ENCODE measurements at regions not wholly inside any gene's neighbourhood (a gene's known extent, or its start where the extent isn't known, plus 50 kb on each side); places are given as distances from the start of the nearest gene placed in this dataset.
"Not testable (repeated sequence)": the region's sequence is repeated elsewhere in the genome, so short reads cannot be mapped to it uniquely, and the experiment has no call there.

GRCh38 chr22:26773054-26773453 is 115.7 kb downstream of the MIAT start:
- not testable (repeated sequence) for H3K9me3 ChIP-seq (replicated peaks; ENCODE audit: low read length); H3K4me2 ChIP-seq (ENCODE audit: low read length); H3K9ac ChIP-seq (ENCODE audit: low read depth, low read length); H3K27me3 ChIP-seq (ENCODE audit: control insufficient read depth, insufficient read depth, low read length); H3K4me1 ChIP-seq (ENCODE audit: control insufficient read depth, insufficient read depth, low read length); H3K36me3 ChIP-seq (ENCODE audit: insufficient read depth, low read length); H3K4me3 ChIP-seq (ENCODE audit: low read length)

- no peak overlapping the region for H3K4me3 ChIP-seq (ENCODE audit: low read length)
- H3K36me3 ChIP-seq (ENCODE audit: insufficient read depth, low read length), result peaks cover 10% of the 10 kb centered on the region
- peaks cover 2% of the 10 kb centered on the region for H3K4me1 ChIP-seq (ENCODE audit: control insufficient read depth, insufficient read depth, low read length)
- no peak overlapping the region for H3K9ac ChIP-seq (ENCODE audit: low read depth, low read length)
- H3K9me3 ChIP-seq (replicated peaks; ENCODE audit: low read length), result no peaks in the 10 kb centered on the region
- no peak overlapping the region for H3K4me2 ChIP-seq (ENCODE audit: low read length)
- no peaks in the 10 kb centered on the region for H3K27me3 ChIP-seq (ENCODE audit: control insufficient read depth, insufficient read depth, low read length)
Measured at GRCh38 chr22:26775394-26775793, 118.0 kb downstream of the MIAT start.

GRCh38 chr22:26777156-26777801 is 119.9 kb downstream of the MIAT start:
- Histone ChIP-seq H3K9ac (ENCODE audit: low read depth, low read length) (no peak overlapping the region), H3K4me1 (ENCODE audit: control insufficient read depth, insufficient read depth, low read length) (no peaks in the 10 kb centered on the region), H3K36me3 (ENCODE audit: insufficient read depth, low read length) (peaks cover 10% of the 10 kb centered on the region), H3K9me3 (replicated peaks; ENCODE audit: low read length) (no peaks in the 10 kb centered on the region), H3K27me3 (ENCODE audit: control insufficient read depth, insufficient read depth, low read length) (no peaks in the 10 kb centered on the region), H3K4me3 (ENCODE audit: low read length) (no peak overlapping the region), H3K4me2 (ENCODE audit: low read length) (no peak overlapping the region)

- Histone ChIP-seq H3K4me3 (ENCODE audit: low read length) (no peak overlapping the region), H3K36me3 (ENCODE audit: insufficient read depth, low read length) (peaks cover 10% of the 10 kb centered on the region)
Measured at GRCh38 chr22:26778372-26778771, 121.0 kb downstream of the MIAT start.

GRCh38 chr22:26779108-26779507 is 121.7 kb downstream of the MIAT start:
- Histone ChIP-seq H3K27me3 (ENCODE audit: control insufficient read depth, insufficient read depth, low read length) (no peaks in the 10 kb centered on the region), H3K4me2 (ENCODE audit: low read length) (no peak overlapping the region), H3K4me1 (ENCODE audit: control insufficient read depth, insufficient read depth, low read length) (no peaks in the 10 kb centered on the region), H3K4me3 (ENCODE audit: low read length) (no peak overlapping the region), H3K9me3 (replicated peaks; ENCODE audit: low read length) (no peaks in the 10 kb centered on the region), H3K36me3 (ENCODE audit: insufficient read depth, low read length) (peaks cover 10% of the 10 kb centered on the region), H3K9ac (ENCODE audit: low read depth, low read length) (no peak overlapping the region)

More at GRCh38 chr22:26778372-26778771, 121.0 kb downstream of the MIAT start:
- Histone ChIP-seq H3K4me2 (ENCODE audit: low read length) (no peak overlapping the region), H3K9ac (ENCODE audit: low read depth, low read length) (no peak overlapping the region), H3K4me1 (ENCODE audit: control insufficient read depth, insufficient read depth, low read length) (no peaks in the 10 kb centered on the region), H3K27me3 (ENCODE audit: control insufficient read depth, insufficient read depth, low read length) (no peaks in the 10 kb centered on the region), H3K9me3 (replicated peaks; ENCODE audit: low read length) (no peaks in the 10 kb centered on the region)

GRCh38 chr22:26779929-26780328 is 122.5 kb downstream of the MIAT start:
- Histone ChIP-seq H3K36me3 (ENCODE audit: insufficient read depth, low read length) (peaks cover 10% of the 10 kb centered on the region), H3K27me3 (ENCODE audit: control insufficient read depth, insufficient read depth, low read length) (no peaks in the 10 kb centered on the region)

GRCh38 chr22:26780521-26780920 is 123.1 kb downstream of the MIAT start:
- Histone ChIP-seq H3K27me3 (ENCODE audit: control insufficient read depth, insufficient read depth, low read length) (no peaks in the 10 kb centered on the region), H3K36me3 (ENCODE audit: insufficient read depth, low read length) (peaks cover 10% of the 10 kb centered on the region), H3K4me2 (ENCODE audit: low read length) (no peak overlapping the region), H3K4me3 (ENCODE audit: low read length) (no peak overlapping the region), H3K9me3 (replicated peaks; ENCODE audit: low read length) (no peaks in the 10 kb centered on the region), H3K4me1 (ENCODE audit: control insufficient read depth, insufficient read depth, low read length) (no peaks in the 10 kb centered on the region), H3K9ac (ENCODE audit: low read depth, low read length) (no peak overlapping the region)

More at GRCh38 chr22:26779929-26780328, 122.5 kb downstream of the MIAT start:
- no peaks in the 10 kb centered on the region for H3K4me1 ChIP-seq (ENCODE audit: control insufficient read depth, insufficient read depth, low read length)
- H3K9ac ChIP-seq (ENCODE audit: low read depth, low read length), result no peak overlapping the region
- H3K4me3 ChIP-seq (ENCODE audit: low read length), result no peak overlapping the region
- no peak overlapping the region for H3K4me2 ChIP-seq (ENCODE audit: low read length)
- no peaks in the 10 kb centered on the region for H3K9me3 ChIP-seq (replicated peaks; ENCODE audit: low read length)

- Histone ChIP-seq H3K4me2 (ENCODE audit: low read length) (no peak overlapping the region), H3K4me1 (ENCODE audit: control insufficient read depth, insufficient read depth, low read length) (no peaks in the 10 kb centered on the region), H3K4me3 (ENCODE audit: low read length) (no peak overlapping the region), H3K27me3 (ENCODE audit: control insufficient read depth, insufficient read depth, low read length) (no peaks in the 10 kb centered on the region), H3K36me3 (ENCODE audit: insufficient read depth, low read length) (peaks cover 8% of the 10 kb centered on the region), H3K9ac (ENCODE audit: low read depth, low read length) (no peak overlapping the region), H3K9me3 (replicated peaks; ENCODE audit: low read length) (no peaks in the 10 kb centered on the region)
Measured at GRCh38 chr22:26781062-26781461, 123.7 kb downstream of the MIAT start.

- Histone ChIP-seq H3K4me2 (ENCODE audit: low read length) (no peak overlapping the region), H3K9me3 (replicated peaks; ENCODE audit: low read length) (no peaks in the 10 kb centered on the region), H3K9ac (ENCODE audit: low read depth, low read length) (no peak overlapping the region), H3K27me3 (ENCODE audit: control insufficient read depth, insufficient read depth, low read length) (no peaks in the 10 kb centered on the region), H3K4me1 (ENCODE audit: control insufficient read depth, insufficient read depth, low read length) (no peaks in the 10 kb centered on the region), H3K36me3 (ENCODE audit: insufficient read depth, low read length) (peaks cover 6% of the 10 kb centered on the region), H3K4me3 (ENCODE audit: low read length) (no peak overlapping the region)
Measured at GRCh38 chr22:26781596-26781995, 124.2 kb downstream of the MIAT start.

GRCh38 chr22:26783885-26784284 is 126.5 kb downstream of the MIAT start:
- H3K4me3 ChIP-seq (ENCODE audit: low read length), result no peak overlapping the region
- no peaks in the 10 kb centered on the region for H3K27me3 ChIP-seq (ENCODE audit: control insufficient read depth, insufficient read depth, low read length)
- no peaks in the 10 kb centered on the region for H3K9me3 ChIP-seq (replicated peaks; ENCODE audit: low read length)
- peaks cover 6% of the 10 kb centered on the region for H3K36me3 ChIP-seq (ENCODE audit: insufficient read depth, low read length)
- no peak overlapping the region for H3K4me2 ChIP-seq (ENCODE audit: low read length)
- no peak overlapping the region for H3K9ac ChIP-seq (ENCODE audit: low read depth, low read length)
- H3K4me1 ChIP-seq (ENCODE audit: control insufficient read depth, insufficient read depth, low read length), result no peaks in the 10 kb centered on the region

- no peak overlapping the region for H3K4me2 ChIP-seq (ENCODE audit: low read length)
- no peaks in the 10 kb centered on the region for H3K9me3 ChIP-seq (replicated peaks; ENCODE audit: low read length)
- peaks cover 5% of the 10 kb centered on the region for H3K36me3 ChIP-seq (ENCODE audit: insufficient read depth, low read length)
- H3K27me3 ChIP-seq (ENCODE audit: control insufficient read depth, insufficient read depth, low read length), result no peaks in the 10 kb centered on the region
- H3K9ac ChIP-seq (ENCODE audit: low read depth, low read length), result no peak overlapping the region
- H3K4me3 ChIP-seq (ENCODE audit: low read length), result no peak overlapping the region
- H3K4me1 ChIP-seq (ENCODE audit: control insufficient read depth, insufficient read depth, low read length), result no peaks in the 10 kb centered on the region
Measured at GRCh38 chr22:26784772-26785171, 127.4 kb downstream of the MIAT start.

- Histone ChIP-seq H3K9me3 (replicated peaks; ENCODE audit: low read length) (no peaks in the 10 kb centered on the region), H3K4me2 (ENCODE audit: low read length) (no peak overlapping the region), H3K9ac (ENCODE audit: low read depth, low read length) (no peak overlapping the region), H3K4me1 (ENCODE audit: control insufficient read depth, insufficient read depth, low read length) (no peaks in the 10 kb centered on the region), H3K4me3 (ENCODE audit: low read length) (no peak overlapping the region), H3K27me3 (ENCODE audit: control insufficient read depth, insufficient read depth, low read length) (no peaks in the 10 kb centered on the region), H3K36me3 (ENCODE audit: insufficient read depth, low read length) (no peaks in the 10 kb centered on the region)
Measured at GRCh38 chr22:26785932-26786331, 128.5 kb downstream of the MIAT start.

Measured in skeletal muscle satellite cell (primary cell).